ENCODE measurements at regions not wholly inside any gene's neighbourhood (a gene's known extent, or its start where the extent isn't known, plus 50 kb on each side); places are given as distances from the start of the nearest gene placed in this dataset.
A peak's percentile ranks its signal among the peaks of the same experiment; 100 is the strongest.

- Mint-ChIP-seq H3K9me3 (peaks cover 14 to 28% (median 15%) of the 10 kb centered on the region in 3 donors), H3K27me3 (peaks cover 27 to 33% of the 10 kb centered on the region in 2 donors), H3K36me3 (no peaks in the 10 kb centered on the region), H3K4me1 (no peaks in the 10 kb centered on the region), H3K4me3 (no peak overlapping the region), H3K27ac (no peak overlapping the region)
- H3K4me3 ChIP-seq (ENCODE audit: control insufficient read depth in 1 of 2, extremely low read depth in 1 of 2, low read length in 1 of 2), result peak overlapping the region in 1 of 2 donors; percentile 49
- peak in 1 of 35 experiments; percentile 0 for DNase-seq
- peaks cover 0 to 16% of the 10 kb centered on the region in 2 experiments for H3K27me3 ChIP-seq (replicated peaks in 1 of 2; ENCODE audit: control insufficient read depth in 2 of 2, extremely low read depth in 1 of 2, insufficient read depth in 2 of 2, low read length in 1 of 2)
- peaks cover 2% of the 10 kb centered on the region for H3K9me3 ChIP-seq
- ChIA-PET CTCF (no interaction called here), POLR2A (no interaction called here)
- H3K27ac ChIP-seq (ENCODE audit: low read length), result no peak overlapping the region
- no peaks in the 10 kb centered on the region for H3K36me3 ChIP-seq (ENCODE audit: control insufficient read depth in 2 of 2, extremely low read depth in 1 of 2, insufficient read depth in 1 of 2, low read length in 1 of 2)
- WGBS (ENCODE audit: insufficient coverage), result 8% methylated on average over 35 of the region's 39 CpGs
- ATAC-seq (replicated peaks in 1 of 4), result peak in 1 of 4 experiments; percentile 24
- no peaks in the 10 kb centered on the region for H3K4me1 ChIP-seq (ENCODE audit: control insufficient read depth in 1 of 2, extremely low read depth in 1 of 2, insufficient read depth in 2 of 2, low read length in 2 of 2)
Measured at GRCh38 chr2:199659207-199659606, 191.8 kb downstream of the FTCDNL1 start.

GRCh38 chr2:199646439-199646838 lies 188.7 kb upstream of the SATB2 start:
- Histone ChIP-seq H3K9me3 (no peaks in the 10 kb centered on the region), H3K4me3 (ENCODE audit: control insufficient read depth in 1 of 2, extremely low read depth in 1 of 2, low read length in 1 of 2) (no peak overlapping the region), H3K27ac (ENCODE audit: low read length) (no peak overlapping the region), H3K4me1 (ENCODE audit: control insufficient read depth in 1 of 2, extremely low read depth in 1 of 2, insufficient read depth in 2 of 2, low read length in 2 of 2) (no peaks in the 10 kb centered on the region), H3K36me3 (ENCODE audit: control insufficient read depth in 2 of 2, extremely low read depth in 1 of 2, insufficient read depth in 1 of 2, low read length in 1 of 2) (no peaks in the 10 kb centered on the region), H3K27me3 (replicated peaks in 1 of 2; ENCODE audit: control insufficient read depth in 2 of 2, extremely low read depth in 1 of 2, insufficient read depth in 2 of 2, low read length in 1 of 2) (peaks cover 0 to 4% of the 10 kb centered on the region in 2 experiments)
- DNase-seq, result no peak
- Mint-ChIP-seq H3K4me1 (no peaks in the 10 kb centered on the region), H3K36me3 (no peaks in the 10 kb centered on the region), H3K4me3 (no peak overlapping the region), H3K9me3 (peaks cover 0 to 14% (median 3%) of the 10 kb centered on the region in 3 donors), H3K27me3 (peaks cover 1 to 4% of the 10 kb centered on the region in 2 donors), H3K27ac (no peak overlapping the region)
- CTCF ChIA-PET, result no interaction called here
- no CpG with 5 or more reads among the region's 2 CpGs for WGBS (ENCODE audit: insufficient coverage)
- POLR2A ChIA-PET, result no interaction called here
- ATAC-seq (replicated peaks in 1 of 4), result no peak

- no peak overlapping the region for H3K27ac Mint-ChIP-seq
- no peak overlapping the region for H3K4me3 ChIP-seq (ENCODE audit: control insufficient read depth in 1 of 2, extremely low read depth in 1 of 2, low read length in 1 of 2)
- CTCF ChIA-PET, result no interaction called here
- H3K36me3 Mint-ChIP-seq, result no peaks in the 10 kb centered on the region
- no peaks in the 10 kb centered on the region for H3K36me3 ChIP-seq (ENCODE audit: control insufficient read depth in 2 of 2, extremely low read depth in 1 of 2, insufficient read depth in 1 of 2, low read length in 1 of 2)
- POLR2A ChIA-PET, result no interaction called here
- no peaks in the 10 kb centered on the region for H3K4me1 Mint-ChIP-seq
- no peak overlapping the region for H3K4me3 Mint-ChIP-seq
- H3K27me3 ChIP-seq (replicated peaks in 1 of 2; ENCODE audit: control insufficient read depth in 2 of 2, extremely low read depth in 1 of 2, insufficient read depth in 2 of 2, low read length in 1 of 2), result no peaks in the 10 kb centered on the region
- no CpG with 5 or more reads among the region's 4 CpGs for WGBS (ENCODE audit: insufficient coverage)
- H3K4me1 ChIP-seq (ENCODE audit: control insufficient read depth in 1 of 2, extremely low read depth in 1 of 2, insufficient read depth in 2 of 2, low read length in 2 of 2), result no peaks in the 10 kb centered on the region
- DNase-seq (no peak), ATAC-seq (replicated peaks in 1 of 4) (no peak)
- no peak overlapping the region for H3K27ac ChIP-seq (ENCODE audit: low read length)
- no peaks in the 10 kb centered on the region for H3K9me3 ChIP-seq
- H3K27me3 Mint-ChIP-seq, result peaks cover 2 to 4% of the 10 kb centered on the region in 2 donors
- H3K9me3 Mint-ChIP-seq, result no peaks in the 10 kb centered on the region
Measured at GRCh38 chr2:199631129-199631528, 173.4 kb upstream of the SATB2 start.

- peaks cover 0 to 7% of the 10 kb centered on the region in 2 donors for H3K27me3 Mint-ChIP-seq
- no peaks in the 10 kb centered on the region for H3K4me1 Mint-ChIP-seq
- H3K9me3 Mint-ChIP-seq, result no peaks in the 10 kb centered on the region
- Histone ChIP-seq H3K27ac (ENCODE audit: low read length) (no peak overlapping the region), H3K36me3 (ENCODE audit: control insufficient read depth in 2 of 2, extremely low read depth in 1 of 2, insufficient read depth in 1 of 2, low read length in 1 of 2) (no peaks in the 10 kb centered on the region), H3K9me3 (no peaks in the 10 kb centered on the region), H3K27me3 (replicated peaks in 1 of 2; ENCODE audit: control insufficient read depth in 2 of 2, extremely low read depth in 1 of 2, insufficient read depth in 2 of 2, low read length in 1 of 2) (no peaks in the 10 kb centered on the region), H3K4me1 (ENCODE audit: control insufficient read depth in 1 of 2, extremely low read depth in 1 of 2, insufficient read depth in 2 of 2, low read length in 2 of 2) (no peaks in the 10 kb centered on the region), H3K4me3 (ENCODE audit: control insufficient read depth in 1 of 2, extremely low read depth in 1 of 2, low read length in 1 of 2) (no peak overlapping the region)
- DNase-seq (no peak), ATAC-seq (replicated peaks in 1 of 4) (no peak)
- H3K36me3 Mint-ChIP-seq, result no peaks in the 10 kb centered on the region
- ChIA-PET CTCF (no interaction called here), POLR2A (no interaction called here)
- H3K4me3 Mint-ChIP-seq, result no peak overlapping the region
- no peak overlapping the region for H3K27ac Mint-ChIP-seq
Measured at GRCh38 chr2:199629301-199629700, 171.6 kb upstream of the SATB2 start.

- ATAC-seq (replicated peaks in 1 of 4), result no peak
- H3K4me3 ChIP-seq (ENCODE audit: control insufficient read depth in 1 of 2, extremely low read depth in 1 of 2, low read length in 1 of 2), result no peak overlapping the region
- Mint-ChIP-seq H3K4me3 (no peak overlapping the region), H3K9me3 (no peaks in the 10 kb centered on the region), H3K36me3 (no peaks in the 10 kb centered on the region), H3K27ac (no peak overlapping the region), H3K27me3 (peaks cover 4 to 12% of the 10 kb centered on the region in 2 donors), H3K4me1 (no peaks in the 10 kb centered on the region)
- POLR2A ChIA-PET, result no interaction called here
- no CpG with 5 or more reads among the region's 3 CpGs for WGBS (ENCODE audit: insufficient coverage)
- H3K4me1 ChIP-seq (ENCODE audit: control insufficient read depth in 1 of 2, extremely low read depth in 1 of 2, insufficient read depth in 2 of 2, low read length in 2 of 2), result no peaks in the 10 kb centered on the region
- no peak for DNase-seq
- CTCF ChIA-PET, result no interaction called here
- no peaks in the 10 kb centered on the region for H3K9me3 ChIP-seq
- no peak overlapping the region for H3K27ac ChIP-seq (ENCODE audit: low read length)
- no peaks in the 10 kb centered on the region for H3K27me3 ChIP-seq (replicated peaks in 1 of 2; ENCODE audit: control insufficient read depth in 2 of 2, extremely low read depth in 1 of 2, insufficient read depth in 2 of 2, low read length in 1 of 2)
- H3K36me3 ChIP-seq (ENCODE audit: control insufficient read depth in 2 of 2, extremely low read depth in 1 of 2, insufficient read depth in 1 of 2, low read length in 1 of 2), result no peaks in the 10 kb centered on the region
Measured at GRCh38 chr2:199627417-199627816, 169.7 kb upstream of the SATB2 start.

GRCh38 chr2:199624958-199625357 lies 167.2 kb upstream of the SATB2 start:
- CTCF ChIA-PET, result no interaction called here
- Mint-ChIP-seq H3K27ac (no peak overlapping the region), H3K27me3 (peaks cover 10 to 15% of the 10 kb centered on the region in 2 donors), H3K36me3 (no peaks in the 10 kb centered on the region), H3K4me1 (no peaks in the 10 kb centered on the region), H3K4me3 (no peak overlapping the region), H3K9me3 (no peaks in the 10 kb centered on the region)
- POLR2A ChIA-PET, result no interaction called here
- Histone ChIP-seq H3K27me3 (replicated peaks in 1 of 2; ENCODE audit: control insufficient read depth in 2 of 2, extremely low read depth in 1 of 2, insufficient read depth in 2 of 2, low read length in 1 of 2) (no peaks in the 10 kb centered on the region), H3K4me1 (ENCODE audit: control insufficient read depth in 1 of 2, extremely low read depth in 1 of 2, insufficient read depth in 2 of 2, low read length in 2 of 2) (no peaks in the 10 kb centered on the region), H3K9me3 (no peaks in the 10 kb centered on the region), H3K27ac (ENCODE audit: low read length) (no peak overlapping the region), H3K36me3 (ENCODE audit: control insufficient read depth in 2 of 2, extremely low read depth in 1 of 2, insufficient read depth in 1 of 2, low read length in 1 of 2) (no peaks in the 10 kb centered on the region), H3K4me3 (ENCODE audit: control insufficient read depth in 1 of 2, extremely low read depth in 1 of 2, low read length in 1 of 2) (no peak overlapping the region)
- 75% methylated on average over 1 of the region's 1 CpG for WGBS (ENCODE audit: insufficient coverage)
- no peak for ATAC-seq (replicated peaks in 1 of 4)
- DNase-seq, result no peak

- Histone ChIP-seq H3K27ac (ENCODE audit: low read length) (no peak overlapping the region), H3K9me3 (no peaks in the 10 kb centered on the region), H3K4me3 (ENCODE audit: control insufficient read depth in 1 of 2, extremely low read depth in 1 of 2, low read length in 1 of 2) (no peak overlapping the region), H3K4me1 (ENCODE audit: control insufficient read depth in 1 of 2, extremely low read depth in 1 of 2, insufficient read depth in 2 of 2, low read length in 2 of 2) (no peaks in the 10 kb centered on the region), H3K36me3 (ENCODE audit: control insufficient read depth in 2 of 2, extremely low read depth in 1 of 2, insufficient read depth in 1 of 2, low read length in 1 of 2) (no peaks in the 10 kb centered on the region), H3K27me3 (replicated peaks in 1 of 2; ENCODE audit: control insufficient read depth in 2 of 2, extremely low read depth in 1 of 2, insufficient read depth in 2 of 2, low read length in 1 of 2) (no peaks in the 10 kb centered on the region)
- ATAC-seq (replicated peaks in 1 of 4) (no peak), DNase-seq (no peak)
- no peaks in the 10 kb centered on the region for H3K36me3 Mint-ChIP-seq
- ChIA-PET POLR2A (no interaction called here), CTCF (no interaction called here)
- H3K27me3 Mint-ChIP-seq, result peaks cover 5 to 24% of the 10 kb centered on the region in 2 donors
- H3K4me1 Mint-ChIP-seq, result no peaks in the 10 kb centered on the region
- no peak overlapping the region for H3K4me3 Mint-ChIP-seq
- no CpG with 5 or more reads among the region's 4 CpGs for WGBS (ENCODE audit: insufficient coverage)
- no peak overlapping the region for H3K27ac Mint-ChIP-seq
- H3K9me3 Mint-ChIP-seq, result peaks cover 0 to 9% (median 0%) of the 10 kb centered on the region in 3 donors
Measured at GRCh38 chr2:199612509-199613130, 154.9 kb upstream of the SATB2 start.
